Psoas muscle (tissue), 7 donors: ENCODE measurements at regions not wholly inside any gene's neighbourhood (a gene's known extent, or its start where the extent isn't known, plus 50 kb on each side); places are given as distances from the start of the nearest gene placed in this dataset.
"Not testable (repeated sequence)": the region's sequence is repeated elsewhere in the genome, so short reads cannot be mapped to it uniquely, and the experiment has no call there.

Experiments used
- ATAC-seq, 4 donors: fragments of 200-7000 bp; cut with Tn5 transposase; one replicate each; pipeline ENCODE4 v1.9.1; 2020; ENCODE audit warnings: moderate library complexity in 3 of 4, mild to moderate bottlenecking in 2 of 4
- DNase-seq, 2 donors: peaks; one replicate each; pipeline ENCODE4 v3.0.0-alpha.2; 2020
- H3K27ac ChIP-seq: fragments of 200-600 bp; one replicate; pipeline ENCODE4 v1.8.0; 2022
- H3K27me3 ChIP-seq, 3 donors: fragments of 200-600 bp in 1 of 3; one replicate each; pipeline versions ENCODE4 v1.6.1 to v1.8.0; 2013 to 2022; ENCODE audit warnings: low read length in 2 of 3, mild to moderate bottlenecking in 2 of 3, moderate library complexity in 1 of 3; ENCODE audit not compliant: insufficient read depth in 3 of 3
- H3K36me3 ChIP-seq, 2 donors: fragments of 200-600 bp in 1 of 2; one replicate each; pipeline versions ENCODE4 v1.6.1 to v1.8.0; 2013 to 2022; ENCODE audit warnings: low read depth in 1 of 2, mild to moderate bottlenecking in 1 of 2, moderate library complexity in 1 of 2; ENCODE audit not compliant: insufficient read depth in 1 of 2
- H3K4me1 ChIP-seq: fragments of 200-600 bp; one replicate; pipeline ENCODE4 v1.8.0; 2022
- H3K4me3 ChIP-seq: fragments of 200-600 bp; one replicate; pipeline ENCODE4 v1.8.0; 2022; ENCODE audit warnings: mild to moderate bottlenecking
- H3K9me3 ChIP-seq: fragments of 200-600 bp; one replicate; pipeline ENCODE4 v1.8.0; 2022
- CTCF ChIP-seq: fragments of 200-600 bp; IDR thresholded peaks from one replicate; pipeline ENCODE4 v1.8.0; 2022; ENCODE audit warnings: antibody characterized with exemption
- WGBS, 3 donors: extraction: QIAGEN DNeasy Blood & Tissue Kit; methylation state at CpG; one replicate each; pipeline versions ENCODE4 v1.1.6 to v1.1.7; 2013; 5-methylcytosine and 5-hydroxymethylcytosine counted together
- intact Hi-C, 2 donors: fragments of 100-400 bp; cut with DNase I; formaldehyde crosslinking; loops; one replicate each; pipeline versions ENCODE4 v1.11.0 to v1.14.2; 2022
- donor health status: healthy with polysubstance abuse.
- donor health status: DM: no; HTN: no; CAD: no; lungs with moderate emphysema.
- donor health status: Bipolar disorder and iron deficiency.
- donor health status: healthy.
- donor health status: DM: yes; HTN: yes; CAD: no.
- donor health status: DM: no; HTN: no; CAD: no.
- donor health status: DM: yes; HTN: yes; CAD: no.

- no peaks in the 10 kb centered on the region for H3K27me3 ChIP-seq
- intact Hi-C loops = no loop called here
- ATAC-seq = no peak
- no peaks in the 10 kb centered on the region for H3K9me3 ChIP-seq
- DNase-seq = no peak
- no peaks in the 10 kb centered on the region for H3K36me3 ChIP-seq
- H3K4me3 ChIP-seq = no peak overlapping the region
- 66 to 69% (median 68%) methylated on average over 9 of the region's 9 CpGs for WGBS, 3 donors
- no peak overlapping the region for H3K27ac ChIP-seq
- TF ChIP-seq CTCF = no peak
- H3K4me1 ChIP-seq = peaks cover 3% of the 10 kb centered on the region
Observed at GRCh38 chr1:866095-866494, 57.6 kb upstream of the SAMD11 start.

DNA sequence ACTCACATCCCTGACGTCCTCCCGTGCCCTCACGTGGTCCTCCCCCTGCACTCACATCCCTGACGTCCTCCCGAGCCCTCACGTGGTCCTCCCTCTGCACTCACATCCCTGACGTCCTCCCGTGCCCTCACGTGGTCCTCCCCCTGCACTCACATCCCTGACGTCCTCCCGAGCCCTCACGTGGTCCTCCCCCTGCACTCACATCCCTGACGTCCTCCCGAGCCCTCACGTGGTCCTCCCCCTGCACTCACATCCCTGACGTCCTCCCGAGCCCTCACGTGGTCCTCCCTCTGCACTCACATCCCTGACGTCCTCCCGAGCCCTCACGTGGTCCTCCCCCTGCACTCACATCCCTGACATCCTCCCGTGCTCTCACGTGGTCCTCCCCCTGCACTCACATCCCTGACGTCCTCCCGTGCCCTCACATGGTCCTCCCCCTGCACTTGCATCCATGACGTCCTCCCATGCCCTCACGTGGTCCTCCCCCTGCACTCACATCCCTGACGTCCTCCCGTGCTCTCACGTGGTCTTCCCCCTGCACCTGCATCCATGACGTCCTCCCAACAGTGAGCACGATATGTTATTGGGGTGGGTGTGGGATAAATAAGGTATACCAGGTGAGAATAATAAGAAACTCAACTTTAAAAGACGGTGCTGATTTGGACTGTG is 57.0 kb upstream of the SAMD11 start:
- H3K9me3 ChIP-seq, H3K4me1 ChIP-seq, H3K27me3 ChIP-seq, intact Hi-C loops, H3K4me3 ChIP-seq, H3K27ac ChIP-seq, H3K36me3 ChIP-seq, ATAC-seq, DNase-seq: not testable (repeated sequence)
- WGBS, 3 donors = 61 to 72% (median 62%) methylated on average over 32 to 33 of the region's 33 CpGs

DNA sequence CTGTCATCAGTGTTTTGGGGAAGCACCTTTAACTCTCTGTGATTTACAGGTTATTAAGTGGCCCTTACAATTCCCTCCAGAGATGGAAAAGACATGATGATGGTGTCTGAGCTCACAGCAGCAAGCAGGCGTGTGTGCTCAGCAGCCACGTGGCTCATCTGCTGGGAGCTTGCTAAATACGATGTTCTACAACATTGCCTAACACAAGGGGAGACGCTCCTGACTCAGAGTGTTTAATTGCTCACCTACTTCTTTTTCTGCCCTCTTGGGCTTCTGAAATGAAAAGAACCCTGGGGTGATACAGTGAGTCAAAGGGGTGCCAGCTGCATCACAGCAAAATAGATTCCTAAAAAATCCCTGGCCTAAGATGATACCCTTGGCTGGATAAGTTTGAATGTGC is 56.2 kb upstream of the SAMD11 start:
- H3K27ac ChIP-seq, H3K36me3 ChIP-seq, ATAC-seq, H3K4me1 ChIP-seq, DNase-seq, H3K4me3 ChIP-seq, H3K9me3 ChIP-seq, H3K27me3 ChIP-seq, intact Hi-C loops: not testable (repeated sequence)
- 52 to 69% (median 58%) methylated on average over 4 of the region's 4 CpGs for WGBS, 3 donors

DNA sequence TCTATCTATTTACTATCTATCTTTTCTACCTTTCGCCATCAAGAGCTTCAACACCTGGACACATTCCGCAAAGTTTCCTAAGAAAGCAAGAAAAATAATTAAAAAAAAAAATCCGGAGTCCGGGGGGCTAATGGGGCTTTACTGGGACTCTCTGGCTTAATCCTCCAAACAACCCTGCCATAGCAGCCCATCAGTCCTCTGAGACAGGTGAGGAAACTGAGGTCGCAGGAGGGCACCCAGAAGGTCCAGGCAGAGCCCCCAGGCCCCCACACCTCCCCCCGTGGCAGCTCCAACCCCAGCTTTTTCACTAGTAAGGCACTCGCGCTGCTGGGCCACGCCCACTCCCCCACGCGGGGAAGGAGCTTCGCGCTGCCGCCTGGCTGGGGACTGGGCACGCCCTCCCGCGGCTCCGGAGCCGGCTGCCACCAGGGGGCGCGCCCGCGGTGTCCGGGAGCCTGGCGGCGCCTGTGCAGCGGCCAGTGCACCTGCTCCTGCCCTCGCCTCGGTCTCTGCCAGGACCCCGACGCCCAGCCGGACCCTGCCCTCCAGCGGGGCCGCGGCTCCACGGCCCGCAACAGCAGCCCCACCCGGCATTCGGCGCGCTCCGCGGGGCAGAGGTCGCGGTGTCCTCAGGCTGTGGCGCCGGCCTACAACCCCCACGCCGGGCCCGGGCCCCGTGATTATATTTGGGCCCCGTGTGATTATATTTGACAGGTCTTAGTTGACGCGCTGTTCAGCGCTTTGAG is 54.1 kb upstream of the SAMD11 start:
- Histone ChIP-seq H3K4me3 (peak overlapping the region; percentile 59), H3K27ac (no peak overlapping the region), H3K4me1 (peaks cover 3% of the 10 kb centered on the region), H3K9me3 (no peaks in the 10 kb centered on the region), H3K27me3 (no peaks in the 10 kb centered on the region), H3K36me3 (no peaks in the 10 kb centered on the region)
- intact Hi-C loops = no loop called here
- WGBS, 3 donors = 6 to 9% (median 9%) methylated on average over 47 to 55 of the region's 55 CpGs
- peak; percentile 76 to 85 for DNase-seq
- ATAC-seq = peak; percentile 84 to 93 (median 93)
- TF ChIP-seq CTCF = peak; percentile 76
